Stimulated activated CD4-positive, alpha-beta T cell treated with anti-CD3 and anti-CD28 coated beads, Interleukin-15, amount 100 ng/mL, for 1 hour (primary cell): ENCODE measurements at regions not wholly inside any gene's neighbourhood (a gene's known extent, or its start where the extent isn't known, plus 50 kb on each side); places are given as distances from the start of the nearest gene placed in this dataset.

Experiments
- DNase-seq, 2 donors: peaks; one replicate each; pipeline ENCODE4 v3.0.0-alpha.2; 2020; ENCODE audit warnings: low read depth in 1 of 2, low spot score in 1 of 2

GRCh38 chrX:45757272-45757671 lies 556.6 kb upstream of the DIPK2B start:
- no peak for DNase-seq

DNA sequence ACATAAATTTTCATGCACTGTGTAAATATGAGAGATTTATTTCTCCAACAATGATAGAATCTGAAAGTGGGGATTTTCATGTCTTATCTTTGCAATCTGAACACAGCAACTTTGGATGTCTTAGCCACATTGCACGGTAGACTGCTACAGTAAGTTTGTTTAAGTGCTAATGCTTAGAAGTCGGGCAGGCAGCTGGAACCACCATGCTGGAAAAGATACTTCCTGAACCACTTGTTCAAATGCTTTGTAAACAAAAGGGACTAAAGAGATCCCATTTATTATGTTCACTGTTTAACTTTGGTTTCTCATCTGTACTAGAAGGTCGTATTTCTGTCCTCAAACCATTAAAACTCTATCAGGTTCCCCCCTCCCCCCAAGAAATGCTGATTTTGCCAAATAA lies 555.9 kb upstream of the DIPK2B start:
- no peak for DNase-seq

DNA sequence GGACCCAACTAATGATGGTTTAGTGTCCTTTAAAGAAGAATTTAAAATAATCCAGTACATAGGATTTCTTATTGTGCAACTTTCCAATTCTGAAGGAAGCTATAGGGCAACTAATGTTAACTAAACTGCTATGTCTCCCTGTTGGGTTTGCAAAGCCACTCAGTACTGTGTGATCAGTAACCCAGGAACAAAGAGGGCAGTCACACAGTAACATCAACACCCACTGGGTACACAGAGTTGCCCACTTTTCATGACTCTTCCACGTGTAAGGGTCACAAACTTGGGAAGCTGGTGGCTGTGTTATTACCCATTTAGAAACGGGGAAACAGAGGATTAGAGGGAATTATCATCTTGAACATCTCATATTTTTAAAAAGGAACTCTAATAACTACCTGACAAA lies 555.0 kb upstream of the DIPK2B start:
- DNase-seq, result no peak

GRCh38 chrX:45751156-45751555 lies 550.5 kb upstream of the DIPK2B start:
- DNase-seq, result no peak

- no peak for DNase-seq
Measured at GRCh38 chrX:45750639-45751038, 550.0 kb upstream of the DIPK2B start.

- no peak for DNase-seq
Measured at GRCh38 chrX:45749375-45749774, 548.7 kb upstream of the DIPK2B start.

DNA sequence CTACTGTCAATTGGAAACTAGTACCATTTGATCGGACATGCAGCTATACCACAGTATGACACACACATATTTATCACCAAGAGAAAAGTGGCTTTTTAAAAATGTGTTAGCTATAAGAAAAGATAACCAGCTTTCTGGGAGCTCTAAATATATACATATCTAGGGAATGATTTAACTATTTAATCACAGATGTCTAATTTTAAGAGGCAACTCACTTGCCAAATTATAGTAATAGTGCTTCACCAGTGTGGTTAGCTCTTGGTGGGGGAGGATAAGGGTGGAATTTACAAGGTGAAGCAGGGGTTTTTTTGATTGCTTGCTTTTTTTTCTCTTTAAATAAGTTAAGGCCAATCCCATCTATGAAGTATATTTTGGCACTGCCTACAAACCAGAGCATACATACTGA lies 547.7 kb upstream of the DIPK2B start:
- DNase-seq, result no peak

DNA sequence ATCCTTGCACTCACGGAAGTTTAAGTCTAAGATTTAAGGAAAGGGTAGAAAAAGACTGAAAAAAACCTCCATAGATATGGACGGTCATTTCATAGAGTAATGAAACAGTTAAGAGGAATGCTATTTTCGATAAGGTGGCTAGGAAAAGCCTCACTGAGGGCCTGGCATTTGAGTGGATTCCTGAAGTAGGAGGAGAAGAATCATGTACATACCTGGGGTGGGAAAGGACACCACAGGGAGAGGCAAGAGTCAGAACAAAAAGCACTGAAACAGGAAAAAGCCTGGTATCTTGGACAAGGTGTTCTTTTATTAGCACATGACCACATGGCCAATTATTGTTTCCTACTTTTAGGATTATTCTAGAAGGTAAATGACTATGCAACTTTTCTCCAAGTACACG lies 547.2 kb upstream of the DIPK2B start:
- DNase-seq, result no peak

DNA sequence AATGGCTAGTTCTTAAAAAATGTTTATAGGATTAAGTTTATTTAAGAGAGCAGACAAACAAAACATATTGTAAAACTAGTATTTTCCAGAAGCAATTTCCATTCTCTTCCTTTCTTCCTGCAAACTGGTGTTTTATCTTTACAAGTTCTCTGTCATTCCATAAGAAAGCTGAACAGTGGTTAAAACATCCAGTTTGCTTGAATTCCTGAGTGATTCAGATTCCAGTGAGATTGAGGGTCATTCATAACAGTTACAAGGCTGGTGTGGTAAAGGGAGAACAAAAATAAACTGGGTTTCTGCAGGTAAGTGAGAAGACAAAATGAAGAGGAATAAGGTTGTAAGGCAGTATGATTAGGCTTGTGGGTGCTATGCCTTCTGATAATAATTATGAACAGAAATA lies 544.8 kb upstream of the DIPK2B start:
- DNase-seq, result no peak

GRCh38 chrX:45743906-45744625 lies 543.4 kb upstream of the DIPK2B start:
- no peak for DNase-seq

GRCh38 chrX:45743081-45743533 lies 542.4 kb upstream of the DIPK2B start:
- DNase-seq, result no peak

GRCh38 chrX:45740291-45740690 lies 539.6 kb upstream of the DIPK2B start:
- DNase-seq, result no peak

DNA sequence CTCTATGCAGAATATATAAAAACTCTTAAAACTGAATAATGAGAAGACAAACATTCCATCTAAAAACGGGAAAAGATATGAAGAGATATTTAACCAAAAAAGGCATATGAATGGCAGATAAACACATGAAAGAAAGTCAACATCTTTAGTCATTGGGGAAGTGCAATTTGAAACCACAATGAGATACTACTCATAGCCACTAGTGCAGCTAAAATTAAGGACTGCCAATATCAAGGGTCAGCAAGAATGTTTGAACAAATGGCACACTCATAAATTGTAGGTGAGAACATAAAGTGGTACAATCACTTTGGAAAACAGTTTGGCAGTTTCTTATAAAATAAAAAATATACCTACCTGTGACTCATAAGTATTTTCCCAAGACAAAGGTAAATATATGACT lies 534.9 kb upstream of the DIPK2B start:
- DNase-seq, result no peak

- no peak for DNase-seq
Measured at GRCh38 chrX:45731448-45731847, 530.8 kb upstream of the DIPK2B start.

DNA sequence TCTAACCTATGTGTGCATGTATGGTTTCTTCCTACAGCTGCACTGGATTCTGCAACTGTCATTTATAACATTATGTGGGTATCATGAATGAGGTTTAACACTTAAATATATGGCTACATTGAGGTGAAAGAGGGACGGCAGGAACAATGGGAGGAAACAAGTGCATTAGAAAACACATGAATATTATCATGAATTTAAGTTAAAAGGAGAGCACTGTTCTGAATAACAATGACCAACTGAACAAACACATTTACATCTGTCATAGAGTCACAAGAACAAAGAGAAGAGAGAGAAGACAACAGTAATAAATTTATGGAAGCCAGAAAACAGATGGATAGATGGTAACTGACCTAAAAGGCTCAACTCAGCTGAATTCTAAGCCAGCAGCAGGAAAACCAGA lies 527.1 kb upstream of the DIPK2B start:
- DNase-seq, result no peak

- DNase-seq, result no peak
Measured at GRCh38 chrX:45722471-45722870, 521.8 kb upstream of the DIPK2B start.

DNA sequence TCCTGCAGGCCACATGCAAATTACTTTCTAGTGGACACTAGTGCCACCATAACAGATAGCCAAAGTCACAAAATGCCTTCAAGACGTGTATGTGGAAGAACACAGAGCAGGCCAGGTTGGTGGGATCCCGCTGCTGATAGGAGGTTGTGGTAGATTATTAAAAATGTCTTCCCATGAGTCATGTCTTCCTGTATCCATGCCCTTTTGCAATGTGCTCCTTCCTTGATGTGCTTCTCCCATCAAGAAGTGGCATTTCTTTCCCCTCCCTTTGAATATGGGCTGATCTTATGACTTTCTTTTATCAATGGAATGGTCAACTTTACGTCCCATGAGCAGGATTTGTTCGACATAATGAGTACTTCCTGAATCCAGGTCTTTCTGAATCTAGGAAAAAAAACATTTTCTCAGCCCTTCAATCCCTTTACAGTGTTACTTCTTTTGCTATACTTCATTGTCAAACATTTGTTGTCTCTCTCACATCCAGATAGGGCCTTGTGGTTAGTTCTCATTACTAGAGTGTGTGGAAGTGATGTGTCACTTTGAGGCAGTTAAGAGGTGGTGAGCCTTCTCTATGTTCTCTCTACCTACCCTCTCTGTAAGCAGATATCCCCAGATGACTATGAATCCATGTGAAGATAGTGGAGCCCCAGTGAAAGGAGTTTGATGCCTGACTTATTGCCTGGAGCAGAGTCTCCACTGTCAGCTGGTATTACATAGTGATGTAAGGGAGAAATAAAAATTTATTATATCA lies 519.2 kb upstream of the DIPK2B start:
- no peak for DNase-seq

DNA sequence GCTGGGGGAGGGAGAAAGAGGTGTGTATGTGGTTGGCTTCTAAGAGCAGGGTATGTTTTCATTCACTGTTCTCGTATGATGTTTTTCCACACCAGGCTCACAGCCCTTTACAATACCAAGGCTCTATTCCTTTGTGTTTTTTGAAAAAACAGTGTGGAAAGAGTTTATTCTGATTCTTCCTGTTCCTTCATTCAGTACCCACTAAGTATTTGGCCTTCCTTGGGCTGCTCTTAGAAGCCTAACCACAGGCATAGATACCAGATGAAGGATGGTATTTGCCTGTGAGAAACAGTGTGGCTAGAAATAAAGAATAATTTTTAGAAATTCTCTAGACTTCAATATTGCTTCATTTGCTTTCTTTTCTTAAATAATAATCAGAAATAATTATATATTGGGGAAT lies 518.0 kb upstream of the DIPK2B start:
- no peak for DNase-seq

- no peak for DNase-seq
Measured at GRCh38 chrX:45716750-45717149, 516.1 kb upstream of the DIPK2B start.

- DNase-seq, result no peak
Measured at GRCh38 chrX:45715748-45716147, 515.1 kb upstream of the DIPK2B start.

DNA sequence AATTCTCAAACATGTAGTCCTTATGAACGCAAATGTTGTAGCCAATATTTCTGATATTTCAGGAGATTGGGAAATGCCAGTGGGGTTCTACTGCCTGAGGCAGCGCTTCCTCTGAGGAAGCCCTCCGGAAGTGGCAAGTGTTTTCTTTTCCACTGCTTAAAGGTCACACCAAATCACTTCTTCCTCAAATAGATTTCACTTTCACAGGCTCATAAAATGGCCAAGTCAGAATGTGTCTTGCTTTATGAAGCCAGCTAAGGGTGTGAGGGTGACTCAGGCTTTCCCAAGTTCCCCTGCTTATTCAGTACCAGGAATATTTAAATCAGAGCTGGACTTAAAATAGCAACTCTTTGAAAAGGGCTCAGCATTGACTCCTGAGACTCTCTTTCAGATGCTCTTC lies 514.2 kb upstream of the DIPK2B start:
- DNase-seq, result no peak

DNA sequence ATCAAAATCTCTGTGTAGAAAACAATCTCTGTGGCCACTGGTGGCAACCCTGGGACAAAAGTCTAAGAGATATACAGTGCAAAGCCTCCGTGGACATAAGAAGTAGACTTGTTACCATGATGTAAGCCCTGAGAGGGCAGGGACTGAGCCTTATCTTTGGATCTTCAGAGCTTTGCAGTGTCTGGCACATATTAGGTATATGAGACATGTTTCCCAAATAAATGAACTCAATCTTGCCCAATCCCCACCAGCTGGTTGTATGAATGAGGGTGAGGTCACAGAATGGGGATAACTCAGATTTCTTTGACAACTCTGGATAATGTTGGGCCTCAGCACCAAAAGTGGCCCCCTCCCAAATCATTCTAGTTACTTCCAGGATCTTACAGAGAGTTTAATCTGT lies 511.4 kb upstream of the DIPK2B start:
- DNase-seq, result no peak

DNA sequence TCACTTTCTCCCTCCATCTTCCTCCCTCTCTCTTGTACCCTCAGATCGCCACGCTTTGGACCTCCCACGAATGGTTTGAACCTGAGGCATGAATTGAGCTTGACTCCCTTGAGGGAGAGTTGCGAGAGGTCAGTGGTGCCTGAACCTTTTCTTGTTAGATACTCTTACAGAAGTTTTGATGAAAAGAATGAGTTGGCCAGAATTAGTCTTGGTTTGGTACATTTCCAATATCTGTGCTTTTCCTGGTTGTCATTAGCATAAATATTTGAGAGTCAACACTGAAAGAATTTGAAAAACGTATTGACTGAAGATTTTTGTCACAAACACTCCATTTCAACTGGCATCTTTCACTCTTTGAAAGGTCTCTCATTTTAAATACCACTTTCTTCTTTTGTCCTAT lies 510.6 kb upstream of the DIPK2B start:
- DNase-seq, result no peak
